SK-N-SH treated with all-trans-retinoic acid at 6 μM for 48 hours (cell line): ENCODE measurements at regions not wholly inside any gene's neighbourhood (a gene's known extent, or its start where the extent isn't known, plus 50 kb on each side); places are given as distances from the start of the nearest gene placed in this dataset.

Experiments
- ATAC-seq: fragments of 200-7000 bp; cut with Tn5 transposase; 3 replicates; pipeline ENCODE4 v1.9.1; 2020; ENCODE audit warnings: mild to moderate bottlenecking, moderate library complexity
- ARNTL ChIP-seq: fragments of 450-650 bp; formaldehyde crosslinking; IDR thresholded peaks from 2 replicates; pipeline ENCODE4 v1.5.0; 2020; ENCODE audit warnings: low read depth, mild to moderate bottlenecking, moderate library complexity, borderline replicate concordance
- CSDC2 ChIP-seq: fragments of 250-450 bp; sonication (Bioruptor Pico); IDR thresholded peaks from 2 replicates; pipeline ENCODE4 v1.5.0; 2020; ENCODE audit warnings: mild to moderate bottlenecking, moderate library complexity
- CSRNP3 ChIP-seq: fragments of 250-450 bp; sonication (Bioruptor Pico); IDR thresholded peaks from 2 replicates; pipeline ENCODE4 v1.5.1; 2021; ENCODE audit warnings: mild to moderate bottlenecking, moderate library complexity
- ESRRG ChIP-seq: fragments of 250-450 bp; sonication (Bioruptor Pico); IDR thresholded peaks from 2 replicates; pipeline ENCODE4 v1.6.1; 2021; ENCODE audit warnings: mild to moderate bottlenecking
- GLIS3 ChIP-seq: fragments of 250-450 bp; sonication (Bioruptor Pico); IDR thresholded peaks from 2 replicates; pipeline ENCODE4 v1.5.0; 2020; ENCODE audit warnings: mild to moderate bottlenecking, moderate library complexity
- ISL1 ChIP-seq: fragments of 250-450 bp; sonication (Bioruptor Pico); IDR thresholded peaks from 2 replicates; pipeline ENCODE4 v2.1.2; 2022; ENCODE audit warnings: mild to moderate bottlenecking, moderate library complexity
- OSR1 ChIP-seq: fragments of 250-450 bp; sonication (Bioruptor Pico); IDR thresholded peaks from 2 replicates; pipeline ENCODE4 v1.8.0; 2022; ENCODE audit warnings: moderate library complexity, mild to moderate bottlenecking, inconsistent platforms
- PPARA ChIP-seq: fragments of 250-450 bp; sonication (Bioruptor Pico); IDR thresholded peaks from 2 replicates; pipeline ENCODE4 v1.5.0; 2020; ENCODE audit warnings: mild to moderate bottlenecking, borderline replicate concordance
- RARB ChIP-seq: fragments of 250-450 bp; sonication (Bioruptor Pico); IDR thresholded peaks from 2 replicates; pipeline ENCODE4 v1.8.0; 2021; ENCODE audit warnings: mild to moderate bottlenecking, moderate library complexity
- SNAI2 ChIP-seq: fragments of 250-450 bp; sonication (Bioruptor Pico); IDR thresholded peaks from 2 replicates; pipeline ENCODE4 v1.5.0; 2020; ENCODE audit warnings: mild to moderate bottlenecking, moderate library complexity
- TCF4 ChIP-seq: fragments of 250-450 bp; sonication (Bioruptor Pico); IDR thresholded peaks from 2 replicates; pipeline ENCODE4 v1.8.0; 2021; ENCODE audit warnings: mild to moderate bottlenecking, moderate library complexity, borderline replicate concordance
- TOX ChIP-seq: fragments of 250-450 bp; sonication (Bioruptor Pico); IDR thresholded peaks from 2 replicates; pipeline ENCODE4 v1.8.0; 2021; ENCODE audit warnings: mild to moderate bottlenecking, moderate library complexity, borderline replicate concordance
- ZC3H10 ChIP-seq: fragments of 250-450 bp; sonication (Bioruptor Pico); IDR thresholded peaks from 2 replicates; pipeline ENCODE4 v1.5.1; 2021; ENCODE audit warnings: mild to moderate bottlenecking, moderate library complexity
- ZFP3 ChIP-seq: fragments of 250-450 bp; sonication (Bioruptor Pico); IDR thresholded peaks from 2 replicates; pipeline ENCODE4 v1.5.0; 2020; ENCODE audit warnings: mild to moderate bottlenecking, moderate library complexity
- ZFP30 ChIP-seq: fragments of 450-650 bp; formaldehyde crosslinking; IDR thresholded peaks from 2 replicates; pipeline ENCODE4 v1.5.0; 2022; ENCODE audit warnings: mild to moderate bottlenecking, moderate library complexity
- ZNF565 ChIP-seq: fragments of 450-650 bp; formaldehyde crosslinking; conservative IDR thresholded peaks from 2 replicates; pipeline ENCODE4 v1.5.0; 2020; ENCODE audit warnings: low read depth, mild to moderate bottlenecking, moderate library complexity
- ZNF8 ChIP-seq: fragments of 450-650 bp; formaldehyde crosslinking; IDR thresholded peaks from 2 replicates; pipeline ENCODE4 v1.5.0; 2020; ENCODE audit warnings: mild to moderate bottlenecking, moderate library complexity
- TF ChIP-seq, protein P1 (sequence below): fragments of 250-450 bp; sonication (Bioruptor Pico); IDR thresholded peaks from 2 replicates; pipeline ENCODE4 v1.5.0; 2020; ENCODE audit warnings: mild to moderate bottlenecking, moderate library complexity
- TF ChIP-seq, protein P2 (sequence below): fragments of 250-450 bp; sonication (Bioruptor Pico); IDR thresholded peaks from 2 replicates; pipeline ENCODE4 v1.8.0; 2021; ENCODE audit warnings: low read depth, mild to moderate bottlenecking, moderate library complexity, borderline replicate concordance
- TF ChIP-seq, protein P3 (sequence below): fragments of 250-450 bp; sonication (Bioruptor Pico); IDR thresholded peaks from 2 replicates; pipeline ENCODE4 v1.5.1; 2020; ENCODE audit warnings: low read depth, mild to moderate bottlenecking, moderate library complexity
- TF ChIP-seq, protein P4 (sequence below): fragments of 250-450 bp; sonication (Bioruptor Pico); IDR thresholded peaks from 2 replicates; pipeline ENCODE4 v1.8.0; 2020; ENCODE audit warnings: mild to moderate bottlenecking, moderate library complexity, borderline replicate concordance

DNA sequence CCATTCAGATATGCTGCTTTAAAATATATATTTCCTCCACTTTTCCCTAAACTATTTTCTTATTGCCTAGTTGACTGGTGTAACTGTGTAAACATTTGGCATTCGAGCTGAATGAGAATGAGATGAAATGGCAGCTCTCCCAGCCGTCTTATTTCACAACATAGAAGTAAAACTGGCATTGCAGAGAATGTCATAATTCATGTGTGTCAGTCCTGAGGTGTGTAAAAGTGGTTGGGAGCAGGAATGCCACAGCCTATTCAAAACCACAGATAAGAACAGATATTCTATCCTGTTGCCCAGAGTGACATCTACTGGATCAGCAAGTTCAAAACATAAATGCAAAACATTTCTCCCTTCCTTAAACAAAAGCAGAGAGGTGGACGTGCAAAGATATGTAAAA, 565.5 kb upstream of the CHAC2 start (continued):
- TF ChIP-seq CSRNP3 (no peak), OSR1 (CRISPR knock-in tag) (no peak), TCF4 (CRISPR knock-in tag) (no peak)

- no peak for ATAC-seq
These were observed 567.5 kb upstream of the CHAC2 start for GRCh38 chr2:53200072-53200471.

GRCh38 chr2:53188851-53189510, 578.6 kb upstream of the CHAC2 start:
- no peak for ATAC-seq
- TF ChIP-seq PPARA (CRISPR knock-in tag) = no peak
- no peak for TF ChIP-seq TOX (CRISPR knock-in tag)
- TF ChIP-seq, protein P1, sequence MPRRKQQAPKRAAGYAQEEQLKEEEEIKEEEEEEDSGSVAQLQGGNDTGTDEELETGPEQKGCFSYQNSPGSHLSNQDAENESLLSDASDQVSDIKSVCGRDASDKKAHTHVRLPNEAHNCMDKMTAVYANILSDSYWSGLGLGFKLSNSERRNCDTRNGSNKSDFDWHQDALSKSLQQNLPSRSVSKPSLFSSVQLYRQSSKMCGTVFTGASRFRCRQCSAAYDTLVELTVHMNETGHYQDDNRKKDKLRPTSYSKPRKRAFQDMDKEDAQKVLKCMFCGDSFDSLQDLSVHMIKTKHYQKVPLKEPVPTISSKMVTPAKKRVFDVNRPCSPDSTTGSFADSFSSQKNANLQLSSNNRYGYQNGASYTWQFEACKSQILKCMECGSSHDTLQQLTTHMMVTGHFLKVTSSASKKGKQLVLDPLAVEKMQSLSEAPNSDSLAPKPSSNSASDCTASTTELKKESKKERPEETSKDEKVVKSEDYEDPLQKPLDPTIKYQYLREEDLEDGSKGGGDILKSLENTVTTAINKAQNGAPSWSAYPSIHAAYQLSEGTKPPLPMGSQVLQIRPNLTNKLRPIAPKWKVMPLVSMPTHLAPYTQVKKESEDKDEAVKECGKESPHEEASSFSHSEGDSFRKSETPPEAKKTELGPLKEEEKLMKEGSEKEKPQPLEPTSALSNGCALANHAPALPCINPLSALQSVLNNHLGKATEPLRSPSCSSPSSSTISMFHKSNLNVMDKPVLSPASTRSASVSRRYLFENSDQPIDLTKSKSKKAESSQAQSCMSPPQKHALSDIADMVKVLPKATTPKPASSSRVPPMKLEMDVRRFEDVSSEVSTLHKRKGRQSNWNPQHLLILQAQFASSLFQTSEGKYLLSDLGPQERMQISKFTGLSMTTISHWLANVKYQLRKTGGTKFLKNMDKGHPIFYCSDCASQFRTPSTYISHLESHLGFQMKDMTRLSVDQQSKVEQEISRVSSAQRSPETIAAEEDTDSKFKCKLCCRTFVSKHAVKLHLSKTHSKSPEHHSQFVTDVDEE (CRISPR knock-in tag) = no peak
- TF ChIP-seq ESRRG (CRISPR knock-in tag) = no peak
- TF ChIP-seq ARNTL (CRISPR knock-in tag) = no peak
- no peak for TF ChIP-seq SNAI2 (CRISPR knock-in tag)
- TF ChIP-seq TCF4 (CRISPR knock-in tag) = no peak
- no peak for TF ChIP-seq GLIS3
- no peak for TF ChIP-seq RARB
- TF ChIP-seq ISL1 (CRISPR knock-in tag) = no peak
- no peak for TF ChIP-seq CSDC2 (CRISPR knock-in tag)
- TF ChIP-seq OSR1 (CRISPR knock-in tag) = no peak
- TF ChIP-seq, protein P2, sequence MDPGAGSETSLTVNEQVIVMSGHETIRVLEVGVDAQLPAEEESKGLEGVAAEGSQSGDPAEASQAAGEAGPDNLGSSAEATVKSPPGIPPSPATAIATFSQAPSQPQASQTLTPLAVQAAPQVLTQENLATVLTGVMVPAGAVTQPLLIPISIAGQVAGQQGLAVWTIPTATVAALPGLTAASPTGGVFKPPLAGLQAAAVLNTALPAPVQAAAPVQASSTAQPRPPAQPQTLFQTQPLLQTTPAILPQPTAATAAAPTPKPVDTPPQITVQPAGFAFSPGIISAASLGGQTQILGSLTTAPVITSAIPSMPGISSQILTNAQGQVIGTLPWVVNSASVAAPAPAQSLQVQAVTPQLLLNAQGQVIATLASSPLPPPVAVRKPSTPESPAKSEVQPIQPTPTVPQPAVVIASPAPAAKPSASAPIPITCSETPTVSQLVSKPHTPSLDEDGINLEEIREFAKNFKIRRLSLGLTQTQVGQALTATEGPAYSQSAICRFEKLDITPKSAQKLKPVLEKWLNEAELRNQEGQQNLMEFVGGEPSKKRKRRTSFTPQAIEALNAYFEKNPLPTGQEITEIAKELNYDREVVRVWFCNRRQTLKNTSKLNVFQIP (CRISPR knock-in tag) = no peak
- no peak for TF ChIP-seq ZC3H10 (CRISPR knock-in tag)
- TF ChIP-seq, protein P3, sequence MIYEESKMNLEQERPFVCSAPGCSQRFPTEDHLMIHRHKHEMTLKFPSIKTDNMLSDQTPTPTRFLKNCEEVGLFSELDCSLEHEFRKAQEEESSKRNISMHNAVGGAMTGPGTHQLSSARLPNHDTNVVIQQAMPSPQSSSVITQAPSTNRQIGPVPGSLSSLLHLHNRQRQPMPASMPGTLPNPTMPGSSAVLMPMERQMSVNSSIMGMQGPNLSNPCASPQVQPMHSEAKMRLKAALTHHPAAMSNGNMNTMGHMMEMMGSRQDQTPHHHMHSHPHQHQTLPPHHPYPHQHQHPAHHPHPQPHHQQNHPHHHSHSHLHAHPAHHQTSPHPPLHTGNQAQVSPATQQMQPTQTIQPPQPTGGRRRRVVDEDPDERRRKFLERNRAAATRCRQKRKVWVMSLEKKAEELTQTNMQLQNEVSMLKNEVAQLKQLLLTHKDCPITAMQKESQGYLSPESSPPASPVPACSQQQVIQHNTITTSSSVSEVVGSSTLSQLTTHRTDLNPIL (CRISPR knock-in tag) = no peak
- no peak for TF ChIP-seq ZFP3
- TF ChIP-seq, protein P4, sequence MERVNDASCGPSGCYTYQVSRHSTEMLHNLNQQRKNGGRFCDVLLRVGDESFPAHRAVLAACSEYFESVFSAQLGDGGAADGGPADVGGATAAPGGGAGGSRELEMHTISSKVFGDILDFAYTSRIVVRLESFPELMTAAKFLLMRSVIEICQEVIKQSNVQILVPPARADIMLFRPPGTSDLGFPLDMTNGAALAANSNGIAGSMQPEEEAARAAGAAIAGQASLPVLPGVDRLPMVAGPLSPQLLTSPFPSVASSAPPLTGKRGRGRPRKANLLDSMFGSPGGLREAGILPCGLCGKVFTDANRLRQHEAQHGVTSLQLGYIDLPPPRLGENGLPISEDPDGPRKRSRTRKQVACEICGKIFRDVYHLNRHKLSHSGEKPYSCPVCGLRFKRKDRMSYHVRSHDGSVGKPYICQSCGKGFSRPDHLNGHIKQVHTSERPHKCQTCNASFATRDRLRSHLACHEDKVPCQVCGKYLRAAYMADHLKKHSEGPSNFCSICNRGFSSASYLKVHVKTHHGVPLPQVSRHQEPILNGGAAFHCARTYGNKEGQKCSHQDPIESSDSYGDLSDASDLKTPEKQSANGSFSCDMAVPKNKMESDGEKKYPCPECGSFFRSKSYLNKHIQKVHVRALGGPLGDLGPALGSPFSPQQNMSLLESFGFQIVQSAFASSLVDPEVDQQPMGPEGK (CRISPR knock-in tag) = no peak
- TF ChIP-seq CSRNP3 = no peak
- TF ChIP-seq ZFP30 (CRISPR knock-in tag) = no peak
- TF ChIP-seq ZNF8 = no peak

More at GRCh38 chr2:53200072-53200471, 567.5 kb upstream of the CHAC2 start:
- TF ChIP-seq CSDC2 (CRISPR knock-in tag) (no peak), ZNF565 (CRISPR knock-in tag) (no peak), OSR1 (CRISPR knock-in tag) (no peak), TCF4 (CRISPR knock-in tag) (no peak)
- TF ChIP-seq, protein P1 (CRISPR knock-in tag) = no peak
